GM19395 (cell line): ENCODE measurements at regions not wholly inside any gene's neighbourhood (a gene's known extent, or its start where the extent isn't known, plus 50 kb on each side); places are given as distances from the start of the nearest gene placed in this dataset.

Experiments used
- ATAC-seq: cut with Tn5 transposase; IDR thresholded peaks from one replicate; pipeline ENCODE4 v1.9.1; 2021; ENCODE audit warnings: mild to moderate bottlenecking, moderate library complexity; ENCODE audit not compliant: unreplicated experiment

GRCh38 chr3:127105587-127105986 lies 87.3 kb upstream of the PRR23E start:
- no peak for ATAC-seq

GRCh38 chr3:127106053-127106452 lies 86.9 kb upstream of the PRR23E start:
- ATAC-seq, result no peak

- ATAC-seq, result no peak
Observed at GRCh38 chr3:127106456-127106855, 86.5 kb upstream of the PRR23E start.

- no peak for ATAC-seq
Observed at GRCh38 chr3:127107002-127107401, 85.9 kb upstream of the PRR23E start.

GRCh38 chr3:127107491-127108375 lies 85.2 kb upstream of the PRR23E start:
- no peak for ATAC-seq

- ATAC-seq, result no peak
Observed at GRCh38 chr3:127108796-127109195, 84.1 kb upstream of the PRR23E start.

GRCh38 chr3:127110982-127111693 lies 81.8 kb upstream of the PRR23E start:
- no peak for ATAC-seq

GRCh38 chr3:127112796-127113570 lies 79.9 kb upstream of the PRR23E start:
- ATAC-seq, result no peak

- no peak for ATAC-seq
Observed at GRCh38 chr3:127113571-127113891, 79.4 kb upstream of the PRR23E start.

GRCh38 chr3:127114337-127115070 lies 78.4 kb upstream of the PRR23E start:
- ATAC-seq, result no peak

GRCh38 chr3:127115691-127116351 lies 77.1 kb upstream of the PRR23E start:
- no peak for ATAC-seq

- ATAC-seq, result no peak
Observed at GRCh38 chr3:127118366-127118765, 74.6 kb upstream of the PRR23E start.

- ATAC-seq, result no peak
Observed at GRCh38 chr3:127119693-127120464, 73.1 kb upstream of the PRR23E start.

GRCh38 chr3:127120851-127121647 lies 71.9 kb upstream of the PRR23E start:
- no peak for ATAC-seq

- no peak for ATAC-seq
Observed at GRCh38 chr3:127121885-127122284, 71.0 kb upstream of the PRR23E start.

- ATAC-seq, result no peak
Observed at GRCh38 chr3:127123533-127123932, 69.4 kb upstream of the PRR23E start.

- ATAC-seq, result no peak
Observed at GRCh38 chr3:127124120-127124519, 68.8 kb upstream of the PRR23E start.

GRCh38 chr3:127131424-127132170 lies 61.3 kb upstream of the PRR23E start:
- ATAC-seq, result no peak
